ENCODE measurements at regions not wholly inside any gene's neighbourhood (a gene's known extent, or its start where the extent isn't known, plus 50 kb on each side); places are given as distances from the start of the nearest gene placed in this dataset.

DNA sequence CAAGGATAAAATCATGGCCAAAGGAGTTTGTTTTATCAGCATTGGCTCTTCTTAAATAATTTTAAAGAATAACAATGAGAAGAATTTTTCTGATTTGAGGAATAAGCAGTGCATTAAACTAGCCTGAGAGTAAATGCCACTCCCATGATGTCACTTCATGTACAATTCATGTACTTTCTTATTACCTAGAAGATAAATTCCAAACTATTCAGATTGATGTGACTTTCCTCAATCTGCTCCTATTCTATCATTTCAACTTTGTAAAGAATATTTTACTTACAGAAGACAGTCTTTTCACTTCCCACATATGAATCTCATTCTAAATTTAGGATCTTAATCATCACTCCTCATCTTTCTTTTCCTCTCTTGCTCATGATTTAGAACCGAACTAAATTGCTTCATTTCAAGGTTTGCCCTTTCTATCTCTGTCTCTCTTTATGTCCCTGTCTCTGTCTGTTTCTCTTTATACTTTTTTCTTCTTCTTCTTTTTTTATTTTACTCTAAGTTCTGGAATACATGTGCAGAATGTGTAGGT is 1142.0 kb upstream of the PIK3C3 start:
- no peak for DNase-seq (ENCODE audit: low read depth)
- in situ Hi-C loops (cut with HindIII; ENCODE audit: low pct_unique_long_range_greater_than_20kb, low sequenced_read_pairs): no loop called here

GRCh38 chr18:40810372-40810771 is 1144.7 kb upstream of the PIK3C3 start:
- in situ Hi-C loops (cut with HindIII; ENCODE audit: low pct_unique_long_range_greater_than_20kb, low sequenced_read_pairs): no loop called here
- DNase-seq (ENCODE audit: low read depth): peak; percentile 0

- no peak for DNase-seq (ENCODE audit: low read depth)
- in situ Hi-C loops (cut with HindIII; ENCODE audit: low pct_unique_long_range_greater_than_20kb, low sequenced_read_pairs): no loop called here
These were observed 1165.7 kb upstream of the PIK3C3 start for GRCh38 chr18:40789286-40789685.

GRCh38 chr18:40782453-40783130 is 1172.4 kb upstream of the PIK3C3 start:
- in situ Hi-C loops (cut with HindIII; ENCODE audit: low pct_unique_long_range_greater_than_20kb, low sequenced_read_pairs): no loop called here
- DNase-seq (ENCODE audit: low read depth): no peak

- in situ Hi-C loops (cut with HindIII; ENCODE audit: low pct_unique_long_range_greater_than_20kb, low sequenced_read_pairs): no loop called here
- DNase-seq (ENCODE audit: low read depth): no peak
These were observed 1185.2 kb upstream of the PIK3C3 start for GRCh38 chr18:40769786-40770185.

DNA sequence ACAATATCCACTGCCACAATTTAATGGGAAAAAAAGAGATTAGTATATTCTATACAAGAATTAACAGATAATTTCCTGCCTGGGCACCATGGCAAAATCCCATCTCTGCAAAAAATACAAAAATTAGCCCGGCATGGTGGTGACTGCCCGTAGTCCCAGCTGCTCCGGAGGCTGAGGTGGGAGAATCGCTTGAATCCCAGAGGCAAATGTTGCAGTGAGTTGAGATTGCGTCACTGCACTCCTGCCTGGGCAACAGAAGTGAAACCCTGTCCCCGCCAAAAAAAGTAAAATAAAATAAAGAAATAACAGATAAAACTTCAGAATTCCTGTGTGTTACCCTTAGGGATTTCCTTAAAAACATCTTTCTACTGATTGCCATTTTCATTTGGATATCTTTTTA is 1194.8 kb upstream of the PIK3C3 start:
- no peak for DNase-seq (ENCODE audit: low read depth)
- in situ Hi-C loops (cut with HindIII; ENCODE audit: low pct_unique_long_range_greater_than_20kb, low sequenced_read_pairs): no loop called here

- in situ Hi-C loops (cut with HindIII; ENCODE audit: low pct_unique_long_range_greater_than_20kb, low sequenced_read_pairs): no loop called here
- DNase-seq (ENCODE audit: low read depth): no peak
These were observed 1200.6 kb upstream of the PIK3C3 start for GRCh38 chr18:40754477-40754876.

- DNase-seq (ENCODE audit: low read depth): no peak
- in situ Hi-C loops (cut with HindIII; ENCODE audit: low pct_unique_long_range_greater_than_20kb, low sequenced_read_pairs): no loop called here
These were observed 1202.7 kb upstream of the PIK3C3 start for GRCh38 chr18:40752316-40752715.

- no peak for DNase-seq (ENCODE audit: low read depth)
- in situ Hi-C loops (cut with HindIII; ENCODE audit: low pct_unique_long_range_greater_than_20kb, low sequenced_read_pairs): no loop called here
These were observed 1203.8 kb upstream of the PIK3C3 start for GRCh38 chr18:40751186-40751585.

DNA sequence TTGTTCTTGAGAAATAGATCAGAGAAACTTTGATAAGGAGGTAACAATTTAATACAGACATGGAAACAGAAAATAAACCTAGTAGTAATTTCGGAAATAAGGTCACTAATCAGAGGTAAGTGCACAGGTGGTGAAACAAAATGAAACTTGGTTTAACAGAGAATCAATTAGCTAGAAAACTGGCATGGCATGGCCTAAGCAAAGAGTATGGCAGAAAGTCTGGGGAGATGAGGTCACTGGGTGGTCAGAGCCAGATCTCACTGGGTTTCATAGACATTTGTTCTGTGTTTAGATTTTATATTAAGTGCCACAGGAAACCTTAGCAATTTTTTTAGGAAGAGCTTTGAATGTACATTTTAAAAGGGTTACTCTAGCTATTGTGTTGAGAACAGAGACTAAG is 1216.0 kb upstream of the PIK3C3 start:
- no peak for DNase-seq (ENCODE audit: low read depth)
- in situ Hi-C loops (cut with HindIII; ENCODE audit: low pct_unique_long_range_greater_than_20kb, low sequenced_read_pairs): no loop called here

DNA sequence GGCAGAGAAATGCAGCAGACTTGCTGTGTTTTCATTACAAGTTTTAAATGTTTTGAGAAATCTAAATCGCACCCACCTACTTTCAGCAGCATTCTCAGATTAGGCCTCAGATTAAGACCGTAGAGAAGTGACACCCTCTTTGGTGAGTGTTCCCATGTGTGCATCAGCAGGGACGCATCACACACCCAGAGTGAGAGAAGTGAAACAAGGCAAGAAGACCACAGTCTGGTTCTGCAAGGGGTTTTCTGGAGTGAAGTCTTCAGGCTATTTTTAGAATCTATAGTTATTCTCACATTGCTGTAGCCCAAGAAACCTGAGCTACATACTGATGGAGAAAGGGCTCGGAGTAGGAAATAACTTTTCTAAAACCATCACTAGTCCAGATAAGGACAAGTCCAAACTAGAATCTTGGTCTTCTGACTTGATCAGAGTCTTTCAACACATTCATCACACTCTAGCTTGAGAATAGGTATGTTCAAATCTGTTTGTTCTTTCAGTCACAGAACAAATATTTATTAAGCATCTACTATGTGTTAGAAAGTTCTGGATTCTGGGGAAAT is 1216.6 kb upstream of the PIK3C3 start:
- no peak for DNase-seq (ENCODE audit: low read depth)
- in situ Hi-C loops (cut with HindIII; ENCODE audit: low pct_unique_long_range_greater_than_20kb, low sequenced_read_pairs): no loop called here

DNA sequence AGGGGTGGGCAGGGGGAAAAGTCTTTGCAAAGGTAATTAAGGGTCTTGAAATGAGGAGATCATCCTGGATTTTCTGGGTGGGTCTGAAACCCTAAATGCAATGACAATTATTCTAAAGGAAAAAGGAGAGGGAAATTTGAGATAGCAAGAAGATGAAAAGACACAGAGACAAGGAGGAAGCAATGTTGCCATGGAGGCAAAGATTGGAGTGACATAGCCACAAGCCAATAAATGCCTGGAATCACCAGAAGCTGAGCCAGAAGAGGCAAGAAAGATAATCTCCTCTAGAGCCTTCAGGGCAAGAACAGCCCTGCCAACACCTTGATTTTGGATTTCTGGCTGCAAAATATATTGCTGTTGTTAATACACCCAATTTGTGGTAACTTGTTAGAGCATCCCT is 1246.3 kb upstream of the PIK3C3 start:
- in situ Hi-C loops (cut with HindIII; ENCODE audit: low pct_unique_long_range_greater_than_20kb, low sequenced_read_pairs): no loop called here
- no peak for DNase-seq (ENCODE audit: low read depth)

DNA sequence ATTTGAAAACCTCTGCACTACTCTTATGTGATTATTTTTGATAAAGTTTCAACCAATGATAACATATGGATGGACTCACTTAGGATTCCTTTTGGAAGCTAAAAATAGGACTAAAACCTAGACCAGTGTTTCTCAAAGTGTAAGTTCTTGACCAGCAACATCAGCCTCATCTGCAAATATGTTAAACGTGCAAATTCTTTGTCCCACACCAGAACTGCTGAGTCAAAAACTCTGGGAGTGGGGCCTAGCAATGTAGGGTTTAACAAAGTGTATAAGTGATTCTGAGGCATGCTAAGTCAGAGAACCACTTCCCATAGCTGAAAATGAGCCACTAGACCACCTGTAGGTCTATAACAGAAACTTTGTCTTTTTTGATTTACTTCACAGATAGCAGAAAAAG is 1247.2 kb upstream of the PIK3C3 start:
- in situ Hi-C loops (cut with HindIII; ENCODE audit: low pct_unique_long_range_greater_than_20kb, low sequenced_read_pairs): no loop called here
- no peak for DNase-seq (ENCODE audit: low read depth)

DNA sequence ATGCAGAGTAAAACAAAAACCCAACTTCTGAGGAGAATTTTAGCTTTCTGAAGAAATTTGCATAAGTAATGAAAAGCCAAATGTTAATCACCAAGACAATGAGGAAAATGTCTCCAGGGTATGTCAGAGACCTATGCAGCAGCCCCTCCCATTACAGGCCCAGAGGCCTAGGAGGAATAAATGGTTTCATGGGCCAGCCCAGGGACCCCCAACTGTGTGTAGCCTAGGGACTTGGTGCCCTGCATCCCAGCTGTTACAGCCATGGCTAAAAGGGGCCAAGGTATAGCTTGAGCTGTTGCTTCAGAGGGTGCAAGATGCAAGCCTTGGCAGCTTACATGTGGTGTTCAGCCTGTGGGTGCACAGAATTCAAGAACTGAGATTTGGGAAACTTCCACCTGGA is 1256.9 kb upstream of the PIK3C3 start:
- in situ Hi-C loops (cut with HindIII; ENCODE audit: low pct_unique_long_range_greater_than_20kb, low sequenced_read_pairs): no loop called here

GRCh38 chr18:40695526-40695925 is 1259.5 kb upstream of the PIK3C3 start:
- no peak for DNase-seq (ENCODE audit: low read depth)
- in situ Hi-C loops (cut with HindIII; ENCODE audit: low pct_unique_long_range_greater_than_20kb, low sequenced_read_pairs): no loop called here

More for the DNA sequence above, 1256.9 kb upstream of the PIK3C3 start:
- DNase-seq (ENCODE audit: low read depth): no peak

- no peak for DNase-seq (ENCODE audit: low read depth)
These were observed 1262.2 kb upstream of the PIK3C3 start for GRCh38 chr18:40692871-40693270.

DNA sequence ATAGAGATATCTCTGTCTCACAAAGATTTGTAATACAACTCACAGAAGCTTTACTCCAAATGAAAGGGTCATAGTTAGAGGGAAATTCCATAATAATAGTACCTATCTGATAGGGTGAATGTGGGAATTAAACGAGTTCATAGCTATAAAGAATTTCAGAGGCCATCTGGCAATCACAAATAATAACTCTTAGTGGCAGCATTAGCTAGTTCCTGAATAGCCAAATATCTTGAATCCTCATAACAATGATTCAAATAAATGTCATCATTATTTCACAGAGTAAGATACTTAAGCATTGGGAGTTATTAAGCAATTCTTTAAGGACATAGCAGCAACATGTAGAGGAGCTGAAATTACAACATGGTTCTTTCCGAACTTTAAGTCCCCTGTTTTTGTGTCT is 1265.0 kb upstream of the PIK3C3 start:
- in situ Hi-C loops (cut with HindIII; ENCODE audit: low pct_unique_long_range_greater_than_20kb, low sequenced_read_pairs): no loop called here

More at GRCh38 chr18:40692871-40693270, 1262.2 kb upstream of the PIK3C3 start:
- in situ Hi-C loops (cut with HindIII; ENCODE audit: low pct_unique_long_range_greater_than_20kb, low sequenced_read_pairs): no loop called here

GRCh38 chr18:40687399-40687798 is 1267.6 kb upstream of the PIK3C3 start:
- in situ Hi-C loops (cut with HindIII; ENCODE audit: low pct_unique_long_range_greater_than_20kb, low sequenced_read_pairs): no loop called here
- DNase-seq (ENCODE audit: low read depth): no peak

More for the DNA sequence above, 1265.0 kb upstream of the PIK3C3 start:
- DNase-seq (ENCODE audit: low read depth): no peak

- DNase-seq (ENCODE audit: low read depth): no peak
- in situ Hi-C loops (cut with HindIII; ENCODE audit: low pct_unique_long_range_greater_than_20kb, low sequenced_read_pairs): no loop called here
These were observed 1268.2 kb upstream of the PIK3C3 start for GRCh38 chr18:40686836-40687235.

DNA sequence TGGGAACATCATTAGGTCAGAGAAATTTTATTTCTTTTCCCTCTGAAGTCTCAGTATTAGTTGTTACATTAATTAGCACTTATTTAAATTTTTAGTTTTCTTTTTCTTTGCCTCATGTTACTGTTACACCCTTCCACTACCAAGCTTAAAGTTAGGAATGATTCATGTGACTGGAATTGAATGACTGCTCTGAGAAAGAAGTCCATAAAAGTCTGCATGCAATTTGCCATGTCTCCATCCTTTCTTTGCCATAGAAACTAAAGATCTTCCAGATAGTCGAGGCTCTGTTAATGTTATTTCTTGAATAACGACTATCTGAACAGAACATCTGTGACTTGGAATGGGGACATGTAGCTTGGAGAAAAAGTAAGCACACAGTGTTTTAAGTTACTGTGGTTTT is 1269.8 kb upstream of the PIK3C3 start:
- DNase-seq (ENCODE audit: low read depth): no peak
- in situ Hi-C loops (cut with HindIII; ENCODE audit: low pct_unique_long_range_greater_than_20kb, low sequenced_read_pairs): no loop called here

All from Caki2 (cell line).